ENCODE measurements at regions not wholly inside any gene's neighbourhood (a gene's known extent, or its start where the extent isn't known, plus 50 kb on each side); places are given as distances from the start of the nearest gene placed in this dataset.

DNA sequence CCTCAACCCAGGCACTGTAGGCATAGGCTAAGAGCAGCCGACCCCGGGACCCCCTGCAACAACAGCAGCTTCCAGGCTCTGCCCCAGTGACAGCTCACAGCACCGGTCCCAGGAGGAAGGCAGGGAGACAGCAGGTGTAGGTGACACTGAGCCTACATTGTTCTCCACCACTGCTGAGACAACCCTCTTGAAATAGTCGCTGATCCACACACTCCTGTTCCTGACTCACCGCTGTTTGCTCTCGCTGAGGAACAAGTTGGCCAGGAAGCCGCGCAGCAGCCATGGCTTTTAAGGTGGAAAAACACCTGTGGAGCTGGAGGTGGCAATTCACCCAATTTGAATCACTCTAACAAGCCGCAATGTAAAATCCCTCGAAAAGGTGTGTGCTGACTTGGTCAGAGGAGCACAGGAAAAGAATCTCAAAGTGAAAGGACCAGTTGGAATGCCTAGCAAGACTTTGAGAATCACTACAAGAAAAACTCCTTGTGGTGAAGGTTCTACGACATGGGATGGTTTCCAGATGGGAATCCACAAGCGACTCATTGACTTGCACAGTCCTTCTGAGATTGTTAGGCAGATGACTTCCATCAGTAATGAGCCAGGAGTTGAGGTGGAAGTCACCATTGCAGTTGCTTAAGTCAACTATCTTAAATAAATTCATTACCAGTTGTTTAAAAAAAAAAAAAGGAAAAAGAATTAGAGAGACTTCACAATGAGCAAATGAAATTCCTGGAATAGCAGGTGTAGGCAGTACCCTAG lies 167.5 kb downstream of the ARL4C start:
- Histone ChIP-seq H3F3A (ENCODE audit: insufficient read depth, low read length) (no peaks in the 10 kb centered on the region), H3K4me1 (ENCODE audit: insufficient read depth, low read length, severe bottlenecking) (peaks cover 4% of the 10 kb centered on the region), H3K9me3 (ENCODE audit: low read length) (no peaks in the 10 kb centered on the region), H4K20me1 (ENCODE audit: insufficient read depth, low read length) (no peaks in the 10 kb centered on the region), H3K9ac (ENCODE audit: low read length) (no peak overlapping the region), H3K36me3 (ENCODE audit: insufficient read depth, low read length) (no peaks in the 10 kb centered on the region), H3K27me3 (ENCODE audit: insufficient read depth, low read length) (no peaks in the 10 kb centered on the region), H3K4me2 (ENCODE audit: low read length) (no peak overlapping the region), H3K27ac (ENCODE audit: low read depth, low read length, poor library complexity, severe bottlenecking) (no peak overlapping the region), H3K79me2 (ENCODE audit: insufficient read depth, low read length) (no peaks in the 10 kb centered on the region), H3K4me3 (ENCODE audit: low read depth, low read length, poor library complexity, severe bottlenecking) (no peak overlapping the region), H2AFZ (ENCODE audit: low read length) (no peak overlapping the region), H3K9me2 (ENCODE audit: low read depth, low read length) (no peaks in the 10 kb centered on the region)
- no peak for TF ChIP-seq EZH2 (IDR thresholded peaks at IDR 0.05; ENCODE audit: borderline replicate concordance, low read length)
- TF ChIP-seq, protein P1, sequence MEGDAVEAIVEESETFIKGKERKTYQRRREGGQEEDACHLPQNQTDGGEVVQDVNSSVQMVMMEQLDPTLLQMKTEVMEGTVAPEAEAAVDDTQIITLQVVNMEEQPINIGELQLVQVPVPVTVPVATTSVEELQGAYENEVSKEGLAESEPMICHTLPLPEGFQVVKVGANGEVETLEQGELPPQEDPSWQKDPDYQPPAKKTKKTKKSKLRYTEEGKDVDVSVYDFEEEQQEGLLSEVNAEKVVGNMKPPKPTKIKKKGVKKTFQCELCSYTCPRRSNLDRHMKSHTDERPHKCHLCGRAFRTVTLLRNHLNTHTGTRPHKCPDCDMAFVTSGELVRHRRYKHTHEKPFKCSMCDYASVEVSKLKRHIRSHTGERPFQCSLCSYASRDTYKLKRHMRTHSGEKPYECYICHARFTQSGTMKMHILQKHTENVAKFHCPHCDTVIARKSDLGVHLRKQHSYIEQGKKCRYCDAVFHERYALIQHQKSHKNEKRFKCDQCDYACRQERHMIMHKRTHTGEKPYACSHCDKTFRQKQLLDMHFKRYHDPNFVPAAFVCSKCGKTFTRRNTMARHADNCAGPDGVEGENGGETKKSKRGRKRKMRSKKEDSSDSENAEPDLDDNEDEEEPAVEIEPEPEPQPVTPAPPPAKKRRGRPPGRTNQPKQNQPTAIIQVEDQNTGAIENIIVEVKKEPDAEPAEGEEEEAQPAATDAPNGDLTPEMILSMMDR (IDR thresholded peaks at IDR 0.05; ENCODE audit: low read length): no peak

DNA sequence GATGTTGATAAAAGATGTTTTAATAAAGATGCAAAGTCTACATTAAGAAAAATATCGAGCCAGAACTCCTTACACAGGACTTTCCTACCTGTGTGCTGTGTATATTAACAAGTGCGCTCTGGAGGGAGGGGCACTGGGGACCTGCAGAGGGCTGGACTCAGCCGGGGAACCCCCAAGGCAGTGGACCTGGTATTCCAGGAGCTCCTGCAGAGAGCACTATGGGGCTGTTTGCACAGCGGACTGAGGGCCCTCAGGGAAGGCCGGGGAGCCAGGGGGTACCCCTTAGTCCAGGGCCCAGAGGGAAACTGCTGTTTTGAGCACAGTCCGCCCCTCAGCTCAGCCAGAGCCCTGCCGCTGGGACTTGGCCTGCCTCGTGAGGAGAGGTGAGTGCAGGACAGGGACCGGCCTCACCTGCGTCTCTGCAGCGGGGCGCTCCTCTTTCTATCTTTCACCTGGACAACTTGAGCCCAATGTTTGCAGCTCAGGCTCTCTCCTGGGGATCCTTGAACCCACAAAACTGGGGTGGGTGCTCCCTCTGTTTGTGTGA lies 168.4 kb downstream of the ARL4C start:
- H3K27me3 ChIP-seq (ENCODE audit: insufficient read depth, low read length): no peaks in the 10 kb centered on the region
- H4K20me1 ChIP-seq (ENCODE audit: insufficient read depth, low read length): no peaks in the 10 kb centered on the region
- no peaks in the 10 kb centered on the region for H3K9me2 ChIP-seq (ENCODE audit: low read depth, low read length)
- H3K36me3 ChIP-seq (ENCODE audit: insufficient read depth, low read length): no peaks in the 10 kb centered on the region
- TF ChIP-seq EZH2 (IDR thresholded peaks at IDR 0.05; ENCODE audit: borderline replicate concordance, low read length): no peak
- TF ChIP-seq, protein P1 (IDR thresholded peaks at IDR 0.05; ENCODE audit: low read length): no peak
- peaks cover 12% of the 10 kb centered on the region for H3K4me1 ChIP-seq (ENCODE audit: insufficient read depth, low read length, severe bottlenecking)
- H2AFZ ChIP-seq (ENCODE audit: low read length): no peak overlapping the region
- H3K9ac ChIP-seq (ENCODE audit: low read length): no peak overlapping the region
- H3K4me3 ChIP-seq (ENCODE audit: low read depth, low read length, poor library complexity, severe bottlenecking): no peak overlapping the region
- no peaks in the 10 kb centered on the region for H3K79me2 ChIP-seq (ENCODE audit: insufficient read depth, low read length)
- H3K4me2 ChIP-seq (ENCODE audit: low read length): no peak overlapping the region
- H3K9me3 ChIP-seq (ENCODE audit: low read length): no peaks in the 10 kb centered on the region
- no peak overlapping the region for H3K27ac ChIP-seq (ENCODE audit: low read depth, low read length, poor library complexity, severe bottlenecking)
- H3F3A ChIP-seq (ENCODE audit: insufficient read depth, low read length): no peaks in the 10 kb centered on the region

DNA sequence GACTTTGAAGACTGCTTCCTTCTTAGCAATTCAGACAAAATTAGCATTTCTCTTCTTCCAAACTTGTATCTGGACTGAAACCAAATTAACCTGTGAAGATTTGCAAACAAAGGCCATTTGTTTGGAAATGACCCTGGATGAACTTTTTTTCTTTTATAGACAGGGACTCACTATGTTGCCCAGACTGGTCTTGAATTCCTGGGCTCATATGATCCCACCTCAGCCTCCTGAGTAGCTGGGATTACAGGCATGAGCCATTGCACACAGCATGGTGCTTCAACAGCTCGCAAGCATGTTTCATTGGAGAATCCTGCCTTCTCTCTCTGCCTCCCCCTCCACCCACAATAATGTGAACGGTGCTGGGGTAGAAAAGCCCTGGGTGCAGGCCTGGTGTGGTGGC lies 170.2 kb downstream of the ARL4C start:
- H3K9ac ChIP-seq (ENCODE audit: low read length): no peak overlapping the region
- no peak overlapping the region for H3K4me2 ChIP-seq (ENCODE audit: low read length)

More for the DNA sequence above, 170.2 kb downstream of the ARL4C start:
- Histone ChIP-seq H2AFZ (ENCODE audit: low read length) (no peak overlapping the region), H3K9me2 (ENCODE audit: low read depth, low read length) (no peaks in the 10 kb centered on the region), H3K4me3 (ENCODE audit: low read depth, low read length, poor library complexity, severe bottlenecking) (no peak overlapping the region), H3K27ac (ENCODE audit: low read depth, low read length, poor library complexity, severe bottlenecking) (no peak overlapping the region), H3K79me2 (ENCODE audit: insufficient read depth, low read length) (no peaks in the 10 kb centered on the region), H3K9me3 (ENCODE audit: low read length) (no peaks in the 10 kb centered on the region), H3F3A (ENCODE audit: insufficient read depth, low read length) (no peaks in the 10 kb centered on the region), H3K4me1 (ENCODE audit: insufficient read depth, low read length, severe bottlenecking) (peaks cover 18% of the 10 kb centered on the region), H3K36me3 (ENCODE audit: insufficient read depth, low read length) (no peaks in the 10 kb centered on the region), H4K20me1 (ENCODE audit: insufficient read depth, low read length) (no peaks in the 10 kb centered on the region), H3K27me3 (ENCODE audit: insufficient read depth, low read length) (no peaks in the 10 kb centered on the region)
- TF ChIP-seq, protein P1 (IDR thresholded peaks at IDR 0.05; ENCODE audit: low read length): no peak
- TF ChIP-seq EZH2 (IDR thresholded peaks at IDR 0.05; ENCODE audit: borderline replicate concordance, low read length): no peak
